Right kidney (tissue), 1 donor: ENCODE measurements at regions not wholly inside any gene's neighbourhood (a gene's known extent, or its start where the extent isn't known, plus 50 kb on each side); places are given as distances from the start of the nearest gene placed in this dataset.
"Not testable (repeated sequence)": the region's sequence is repeated elsewhere in the genome, so short reads cannot be mapped to it uniquely, and the experiment has no call there.

Experiments
- DNase-seq: peaks from one replicate; pipeline ENCODE4 v3.0.0-alpha.2; 2016

DNA sequence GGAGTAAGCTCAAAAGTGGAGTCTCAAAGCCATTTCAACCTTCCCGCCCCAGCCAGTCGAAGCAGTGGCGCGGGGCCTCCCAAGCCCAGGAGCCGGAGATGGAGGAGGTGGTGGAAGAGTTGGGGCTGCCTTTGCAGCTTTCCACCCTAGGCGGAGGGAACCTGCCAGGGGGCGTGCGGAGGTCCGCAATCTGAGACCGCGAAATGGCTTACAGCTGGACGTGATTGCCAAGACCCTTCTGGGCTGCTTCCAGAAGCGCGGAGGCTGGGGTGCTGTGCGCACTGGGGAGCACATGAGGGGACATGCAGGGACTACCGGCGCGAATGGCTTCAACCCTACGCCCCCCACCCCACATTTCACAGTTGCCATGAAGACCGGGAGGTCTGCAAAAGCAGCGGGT lies 86.2 kb downstream of the PRR15 start:
- no peak for DNase-seq

DNA sequence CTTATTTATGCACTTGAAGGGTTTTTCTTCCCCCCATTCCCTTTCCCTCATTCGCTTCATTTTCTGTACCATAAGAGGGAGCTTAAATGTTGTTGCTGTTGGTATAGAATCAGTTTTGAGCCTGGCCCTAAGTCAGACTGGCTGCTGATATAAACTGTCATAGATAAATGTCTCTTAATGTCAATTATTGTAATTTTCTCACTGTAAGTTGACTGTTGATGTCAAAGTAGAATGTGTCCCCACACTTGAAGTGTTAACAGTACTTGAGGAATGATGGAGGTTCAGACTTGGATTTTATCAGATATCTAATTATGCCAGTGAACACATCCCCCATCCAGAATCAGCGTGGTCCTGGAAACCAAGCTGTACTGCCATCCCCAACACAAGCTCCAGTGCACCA lies 87.8 kb downstream of the PRR15 start:
- no peak for DNase-seq

DNA sequence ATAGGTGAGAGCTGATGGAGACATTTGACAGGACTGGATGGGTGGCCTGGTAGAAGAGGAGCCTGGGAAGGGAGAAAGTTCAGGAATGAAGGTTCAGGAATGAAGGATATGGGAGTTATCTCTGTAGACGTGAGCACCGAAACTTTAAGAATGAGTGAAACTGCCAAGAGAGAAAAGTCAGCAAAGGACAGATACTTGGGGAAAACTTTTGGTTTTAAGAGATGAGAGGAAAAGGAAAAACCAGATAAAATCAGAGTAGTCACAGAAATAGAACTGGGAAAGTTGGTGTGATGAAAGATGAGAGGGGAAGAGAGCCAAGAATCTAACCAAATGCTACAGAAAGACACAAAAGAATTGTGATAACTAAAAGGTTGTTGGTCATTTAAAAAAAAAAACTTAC lies 88.9 kb downstream of the PRR15 start:
- no peak for DNase-seq

DNA sequence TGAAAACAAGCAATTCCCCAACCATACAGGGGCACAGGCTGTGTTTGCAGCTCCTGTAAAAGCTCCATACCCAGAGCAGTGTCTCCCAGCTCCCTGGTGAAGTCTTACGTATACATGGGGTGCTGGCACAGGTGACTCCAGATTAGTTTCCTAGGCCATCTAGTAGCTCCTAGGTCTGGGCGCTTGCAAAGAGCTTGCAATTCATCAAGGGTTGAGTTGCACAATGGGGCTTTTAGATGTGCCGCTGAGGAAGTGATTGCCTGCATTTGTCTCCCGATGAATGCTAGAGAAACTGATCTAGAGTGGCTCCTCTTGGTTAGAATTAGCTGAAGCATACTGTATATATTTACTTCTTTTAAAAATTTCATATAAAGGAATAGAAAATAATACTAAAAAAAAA lies 90.7 kb downstream of the PRR15 start:
- DNase-seq, result not testable (repeated sequence)

DNA sequence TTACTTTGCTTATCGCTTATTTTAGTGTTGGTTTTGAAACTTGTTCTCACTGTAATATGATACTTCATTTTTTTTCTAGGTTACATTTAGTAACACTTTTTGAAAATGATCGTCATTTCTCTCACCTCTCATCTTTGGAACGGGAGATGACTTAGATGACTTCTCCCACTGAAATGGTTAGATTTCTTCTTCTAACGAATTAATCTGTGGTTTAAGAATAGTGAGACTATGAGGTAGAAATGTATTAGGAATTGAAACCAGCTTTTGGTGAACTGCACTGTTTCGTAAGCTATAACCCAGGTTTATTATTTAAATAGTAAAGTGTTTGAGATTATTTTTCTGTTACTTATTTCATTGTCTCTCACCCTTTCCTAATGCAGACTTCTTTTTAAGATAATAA lies 93.7 kb downstream of the PRR15 start:
- DNase-seq, result no peak

DNA sequence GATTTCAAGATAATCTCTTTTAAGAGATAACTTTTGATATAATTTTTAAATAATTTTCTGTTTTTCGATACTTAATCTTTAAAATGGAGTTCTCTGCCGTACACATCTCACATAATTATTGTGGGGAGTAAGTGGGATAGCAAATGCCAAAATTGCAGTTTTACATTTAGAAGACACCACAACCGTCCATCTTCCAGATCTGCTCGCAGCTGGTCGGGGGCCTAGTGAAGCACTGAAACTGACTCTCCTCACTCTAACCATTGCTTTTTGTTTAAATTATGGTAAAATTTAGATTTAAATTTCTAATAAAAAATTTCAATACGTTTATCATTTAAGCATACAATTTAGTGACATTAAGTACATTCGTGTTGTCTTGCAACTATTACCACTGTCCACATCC lies 94.2 kb downstream of the PRR15 start:
- no peak for DNase-seq

DNA sequence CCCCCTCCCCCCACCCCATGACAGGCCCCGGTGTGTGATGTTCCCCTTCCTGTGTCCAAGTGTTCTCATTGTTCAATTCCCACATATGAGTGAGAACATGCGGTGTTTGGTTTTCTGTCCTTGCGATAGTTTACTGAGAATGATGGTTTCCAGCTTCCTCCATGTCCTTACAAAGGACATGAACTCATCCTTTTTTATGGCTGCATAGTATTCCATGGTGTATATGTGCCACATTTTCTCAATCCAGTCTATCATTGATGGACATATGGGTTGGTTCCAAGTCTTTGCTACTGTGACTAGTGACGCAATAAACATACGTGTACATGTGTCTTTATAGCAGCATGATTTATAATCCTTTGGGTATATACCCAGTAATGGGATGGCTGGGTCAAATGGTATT lies 95.6 kb downstream of the PRR15 start:
- DNase-seq, result not testable (repeated sequence)

DNA sequence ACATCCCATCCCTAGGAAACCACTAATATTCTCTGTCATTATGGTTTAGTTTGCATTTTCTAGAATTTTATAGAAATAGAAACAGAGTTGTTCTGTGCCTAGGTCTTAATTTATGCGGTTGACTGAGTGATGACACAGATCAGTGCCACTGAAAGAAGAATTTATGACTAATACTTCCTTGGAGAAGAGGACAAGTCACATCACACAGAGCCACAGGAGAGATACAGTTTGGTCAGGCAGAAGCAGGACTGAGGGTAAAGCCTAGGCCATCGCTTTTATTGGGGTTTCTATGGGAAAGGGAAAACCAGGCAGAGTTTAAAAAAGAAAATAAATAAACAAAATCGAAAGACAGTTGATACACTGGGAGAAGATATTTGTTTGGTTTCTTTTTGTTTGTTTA lies 99.3 kb downstream of the PRR15 start:
- not testable (repeated sequence) for DNase-seq

DNA sequence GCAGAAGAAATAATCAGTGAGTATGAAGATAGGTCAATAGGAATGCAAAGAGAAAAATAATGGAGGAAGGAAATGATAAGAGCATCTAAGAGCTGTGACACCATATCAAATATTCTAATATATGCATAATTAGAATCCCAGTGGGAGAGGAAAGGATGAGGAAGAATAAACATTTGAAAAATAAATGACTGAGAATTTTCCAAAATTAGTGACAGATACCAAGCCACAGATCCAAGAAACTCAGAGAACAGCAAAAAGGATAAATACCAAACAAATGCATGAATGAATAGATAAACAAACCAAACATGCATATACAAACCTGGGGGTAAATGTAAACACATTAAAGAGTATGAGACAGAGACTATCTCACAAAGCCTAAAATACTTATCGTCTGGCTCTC lies 101.4 kb downstream of the PRR15 start:
- DNase-seq, result not testable (repeated sequence)

DNA sequence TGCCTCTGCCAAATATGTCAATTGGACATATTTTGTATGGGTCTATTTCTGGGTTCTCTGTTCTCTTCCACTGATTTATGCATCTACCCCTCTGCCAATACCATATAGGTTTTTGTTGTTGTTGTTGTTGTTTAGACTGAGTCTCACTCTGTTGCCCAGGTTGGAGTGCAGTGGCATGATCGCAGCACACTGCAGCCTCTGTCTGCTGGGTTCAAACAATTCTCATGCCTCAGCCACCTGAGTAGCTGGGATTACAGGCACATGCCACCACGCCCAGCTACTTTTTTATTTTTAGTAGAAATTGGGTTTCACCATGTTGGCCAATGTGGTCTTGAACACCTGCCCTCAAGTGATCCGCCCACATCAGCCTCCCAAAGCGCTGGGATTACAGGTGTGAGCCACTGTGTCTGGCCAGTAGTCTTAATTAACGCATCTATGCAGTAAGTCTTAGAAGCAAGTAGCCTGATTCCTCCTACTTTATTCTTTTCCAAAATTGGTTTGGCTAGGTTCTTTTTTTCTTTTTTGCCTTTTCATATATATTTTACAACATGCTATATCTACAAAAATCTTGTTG lies 103.5 kb downstream of the PRR15 start:
- not testable (repeated sequence) for DNase-seq

DNA sequence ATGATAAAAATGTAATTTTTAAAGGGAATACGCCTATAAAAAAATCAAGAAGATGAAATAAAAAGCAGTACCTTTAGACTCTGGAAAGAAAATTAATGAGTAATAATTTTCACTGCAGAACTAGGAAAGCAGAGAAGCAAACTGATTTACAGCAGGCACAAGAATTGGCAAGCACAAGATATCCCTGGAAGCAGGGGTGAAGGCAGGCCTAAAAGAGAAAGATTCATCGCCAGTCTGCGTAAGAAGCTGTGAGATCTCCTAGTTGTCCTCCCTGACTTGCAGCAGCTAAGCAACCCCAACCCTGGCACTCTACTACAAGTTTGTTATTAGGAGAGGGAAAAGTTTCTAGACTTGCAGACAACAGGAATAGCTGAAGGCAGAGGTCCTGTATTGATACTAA lies 107.7 kb downstream of the PRR15 start:
- not testable (repeated sequence) for DNase-seq

DNA sequence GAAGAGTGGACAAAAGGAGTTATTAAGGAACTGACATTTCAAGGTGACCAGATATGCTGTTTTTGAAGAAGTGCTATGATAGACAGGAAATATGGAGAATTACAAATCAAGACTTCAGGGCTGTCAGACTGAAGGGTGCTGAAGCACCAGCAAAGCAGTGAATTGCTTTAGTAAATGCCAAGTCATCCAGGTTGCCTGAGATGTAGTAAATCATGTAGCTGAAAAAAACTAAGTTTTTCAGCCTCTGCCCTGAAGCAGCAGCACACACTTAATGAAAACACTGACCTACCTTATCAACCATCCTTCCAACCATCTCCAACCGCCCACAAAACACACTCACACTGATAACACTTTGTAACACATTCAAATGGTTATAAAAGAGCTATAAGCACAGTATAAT lies 110.0 kb downstream of the PRR15 start:
- not testable (repeated sequence) for DNase-seq

DNA sequence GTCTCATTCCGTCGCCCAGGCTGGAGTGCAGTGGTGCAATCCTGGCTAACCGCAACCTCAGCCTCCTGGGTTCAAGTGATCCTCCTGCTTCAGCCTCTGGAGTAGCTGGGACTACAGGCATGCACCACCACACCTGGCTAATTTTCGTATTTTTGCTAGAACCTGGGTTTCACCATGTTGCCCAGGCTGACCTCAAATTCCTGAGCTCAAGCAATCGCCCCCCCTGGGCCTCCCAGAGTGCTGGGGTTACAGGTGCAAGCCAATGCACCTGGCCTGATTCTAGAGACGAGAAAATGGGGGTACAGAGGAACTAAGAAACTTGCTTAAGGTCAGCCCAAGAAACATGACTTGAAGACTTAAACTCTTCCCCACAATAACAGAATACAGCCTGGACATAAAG lies 111.0 kb downstream of the PRR15 start:
- DNase-seq, result not testable (repeated sequence)

DNA sequence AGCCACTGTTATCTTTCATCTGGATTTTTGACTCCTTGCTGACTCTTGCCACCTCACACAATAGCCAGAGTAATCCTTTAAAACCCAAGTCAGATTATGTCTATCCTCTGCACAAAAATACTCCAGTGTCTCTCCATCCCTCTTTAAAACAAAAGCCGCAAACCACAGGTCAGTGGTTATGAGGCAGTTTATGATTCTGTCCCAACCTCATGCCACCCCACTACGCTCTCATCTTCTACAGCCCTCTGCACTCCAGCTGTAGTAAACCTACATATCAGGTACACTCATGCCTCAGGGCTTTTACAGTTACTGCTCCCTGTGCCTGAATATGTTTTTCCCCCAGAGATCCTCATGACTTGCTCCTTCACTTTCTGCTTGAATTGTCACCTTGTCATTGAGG lies 113.6 kb downstream of the PRR15 start:
- DNase-seq, result not testable (repeated sequence)

DNA sequence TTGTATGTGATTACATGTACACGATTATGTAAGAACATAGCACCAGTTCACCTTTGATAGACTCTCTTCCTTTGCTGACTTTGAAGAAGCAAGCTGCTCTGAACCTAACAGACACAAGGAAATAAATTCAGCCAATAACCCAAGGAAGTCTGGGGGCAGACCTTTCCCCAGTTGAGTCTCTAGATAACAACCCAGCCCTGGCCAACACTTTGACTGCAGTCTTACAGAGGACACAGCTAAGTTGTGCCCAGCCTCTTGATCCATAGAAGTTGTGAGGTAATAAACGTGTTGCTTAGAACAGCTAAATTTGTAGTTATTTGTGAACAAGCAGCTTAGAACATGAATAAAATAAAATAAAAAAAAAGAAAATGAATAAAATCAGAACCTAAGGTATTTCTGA lies 116.3 kb downstream of the PRR15 start:
- DNase-seq, result not testable (repeated sequence)

DNA sequence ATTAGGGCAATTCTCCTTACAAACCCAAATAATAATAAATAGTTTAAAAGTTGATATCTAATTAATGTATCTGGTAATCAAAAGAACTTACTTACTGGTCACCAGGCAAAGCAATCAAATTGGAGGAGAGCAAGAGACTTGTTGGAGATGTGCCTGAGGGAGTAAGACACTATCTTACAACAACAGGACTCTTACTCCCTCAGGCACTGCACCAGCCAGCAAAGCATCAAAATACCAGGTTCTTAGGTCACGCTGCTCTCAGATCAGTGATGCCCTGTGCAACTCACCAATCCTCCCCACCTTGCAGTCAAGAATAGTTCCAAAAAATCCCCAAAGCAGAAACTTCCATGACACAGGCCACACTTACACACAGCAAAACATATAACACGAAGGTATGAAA lies 117.0 kb downstream of the PRR15 start:
- DNase-seq, result not testable (repeated sequence)

DNA sequence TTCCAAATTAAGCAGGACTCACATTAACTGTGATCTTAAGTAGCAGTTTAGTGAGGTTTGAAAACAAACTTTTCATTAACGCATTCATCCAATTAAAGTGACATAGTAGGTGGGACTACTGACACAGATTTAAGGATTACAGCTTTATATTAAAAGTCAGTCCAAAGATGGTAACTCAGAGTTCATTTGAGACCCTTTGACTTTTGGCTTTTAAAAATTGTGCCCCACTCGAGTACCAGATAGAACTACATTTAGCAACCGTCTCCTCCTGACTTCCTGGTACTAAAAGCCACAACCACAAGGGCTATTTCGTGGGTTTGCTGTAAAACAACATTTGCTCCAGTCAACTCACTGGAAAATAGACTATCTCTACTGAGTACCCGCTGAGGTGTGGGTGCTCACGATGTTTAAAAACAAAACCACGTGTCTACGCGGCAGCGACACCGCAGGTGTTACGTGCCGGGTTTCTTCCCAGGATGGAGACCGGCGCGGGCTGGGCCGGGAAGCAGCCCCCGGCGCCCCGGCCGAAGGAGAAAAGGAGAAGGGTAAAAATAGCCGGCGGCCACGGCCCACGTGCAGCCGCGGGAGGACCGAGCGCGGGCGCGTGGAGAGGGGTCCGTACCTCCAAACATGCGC lies 120.6 kb downstream of the PRR15 start:
- DNase-seq, result peak; percentile 5

DNA sequence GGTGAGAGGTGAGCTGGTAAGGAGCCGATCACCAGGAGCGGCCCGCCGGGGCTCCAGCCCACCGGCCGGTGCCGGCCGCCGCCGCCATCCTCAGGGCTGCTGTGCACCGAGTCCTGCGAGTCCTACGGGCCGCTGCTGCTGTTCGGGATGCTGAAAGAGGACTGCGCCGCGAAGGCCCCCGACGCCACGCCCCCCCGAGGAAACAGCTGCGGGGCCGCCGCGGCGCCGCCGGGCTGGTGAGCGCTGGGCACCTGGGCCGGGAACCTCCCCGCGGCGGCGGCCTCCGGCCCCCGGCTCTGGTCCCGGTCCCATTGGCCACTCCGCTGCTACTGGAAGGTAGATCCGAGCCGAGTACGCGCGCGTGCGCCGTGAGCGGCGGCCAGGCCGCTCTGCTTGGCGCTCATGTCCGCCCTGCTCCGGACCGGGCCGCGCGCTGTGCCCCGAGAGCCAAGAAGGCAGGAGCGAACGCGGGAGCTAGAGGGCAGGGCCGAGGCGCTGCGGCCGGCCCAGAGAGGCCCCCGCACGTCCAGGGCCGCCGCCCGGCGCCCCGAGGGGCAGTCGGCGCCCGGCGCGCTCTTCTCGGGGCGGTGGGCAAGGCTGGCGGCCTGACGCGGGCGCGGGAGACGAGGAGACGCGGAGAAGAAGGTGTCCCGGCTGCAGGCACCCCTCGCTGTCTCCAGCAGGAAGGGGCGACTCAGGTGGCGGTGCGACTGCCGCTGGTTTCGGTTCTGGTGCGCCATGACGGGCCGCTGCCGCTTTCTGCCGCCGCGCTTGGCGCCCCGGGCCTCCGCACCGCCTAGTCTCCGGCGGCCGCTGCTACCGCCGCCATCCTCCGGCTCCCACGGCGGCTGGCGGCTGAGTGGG lies 121.3 kb upstream of the WIPF3 start:
- DNase-seq, result peak; percentile 95

DNA sequence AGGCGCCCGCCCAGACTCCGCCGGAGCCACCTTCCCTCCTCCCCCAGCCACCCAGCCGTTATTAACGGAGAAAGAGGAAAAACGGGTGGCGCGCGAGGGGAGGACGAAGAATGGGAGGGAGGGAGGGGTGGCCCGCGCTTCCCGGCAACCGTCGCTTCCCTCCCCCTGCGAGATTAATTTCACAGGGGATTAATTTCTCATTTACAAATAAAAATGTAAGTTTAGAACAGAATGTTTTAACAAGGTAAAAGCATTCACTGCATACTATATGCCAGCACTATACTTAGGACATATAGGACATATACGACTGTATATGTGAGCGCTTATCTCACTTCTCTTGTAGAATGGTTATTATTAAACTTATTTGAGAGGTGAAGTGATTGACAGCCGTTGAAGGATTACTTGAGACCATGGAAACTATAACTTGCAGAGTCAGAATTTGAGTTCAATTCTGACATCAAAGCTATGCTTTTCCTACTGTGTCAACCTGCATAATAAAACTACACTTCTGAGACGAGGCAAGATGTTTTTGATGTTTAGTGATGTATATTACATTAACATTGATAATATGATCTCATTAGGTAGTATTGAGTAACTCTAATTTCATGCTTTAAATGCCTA lies 120.5 kb upstream of the WIPF3 start:
- peak; percentile 40 for DNase-seq

DNA sequence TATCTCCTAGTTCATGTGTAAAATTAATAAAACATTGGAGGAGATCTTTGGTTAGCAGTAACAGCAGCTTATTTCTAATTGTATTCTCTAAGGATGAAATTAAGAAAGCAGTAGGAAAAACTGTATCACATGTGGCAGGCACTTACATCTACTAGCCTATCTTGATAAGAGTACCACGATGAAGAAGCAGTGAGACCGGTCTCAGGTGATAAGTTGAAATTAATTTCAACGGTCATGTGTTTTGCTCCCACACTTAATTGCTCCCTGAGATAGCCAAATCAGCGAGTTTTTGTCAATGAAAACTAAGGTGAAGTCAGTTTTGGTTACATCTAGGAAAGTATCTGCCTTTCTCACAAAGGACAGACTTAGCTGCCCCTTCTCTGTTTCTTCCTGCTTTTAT lies 115.8 kb upstream of the WIPF3 start:
- not testable (repeated sequence) for DNase-seq

DNA sequence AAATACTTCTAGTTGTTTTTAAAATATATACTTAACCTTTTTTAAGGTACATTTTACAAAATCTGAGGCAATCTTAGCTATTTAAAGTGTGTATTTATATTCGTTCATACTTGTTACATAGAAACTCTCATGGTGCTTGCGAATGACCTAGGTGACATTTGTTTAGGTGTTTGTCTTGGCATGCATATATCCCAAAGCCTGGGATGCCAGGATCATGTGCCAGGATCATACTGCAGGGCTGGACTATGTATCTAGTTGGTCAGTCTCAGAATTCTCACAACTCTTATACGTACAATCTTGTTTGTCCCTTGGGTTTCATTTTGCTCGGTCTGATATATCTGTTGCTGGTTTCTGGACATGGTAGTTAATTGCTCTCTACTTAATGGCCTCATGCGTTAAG lies 109.9 kb upstream of the WIPF3 start:
- DNase-seq, result not testable (repeated sequence)

DNA sequence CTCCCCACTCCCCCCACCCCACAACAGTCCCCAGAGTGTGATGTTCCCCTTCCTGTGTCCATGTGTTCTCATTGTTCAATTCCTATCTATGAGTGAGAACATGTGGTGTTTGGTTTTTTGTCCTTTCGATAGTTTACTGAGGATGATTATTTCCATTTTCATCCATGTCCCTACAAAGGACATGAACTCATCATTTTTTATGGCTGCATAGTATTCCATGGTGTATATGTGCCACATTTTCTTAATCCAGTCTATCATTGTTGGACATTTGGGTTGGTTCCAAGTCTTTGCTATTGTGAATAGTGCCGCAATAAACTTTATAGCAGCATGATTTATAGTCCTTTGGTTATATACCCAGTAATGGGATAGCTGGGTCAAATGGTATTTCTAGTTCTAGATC lies 106.6 kb upstream of the WIPF3 start:
- DNase-seq, result not testable (repeated sequence)

DNA sequence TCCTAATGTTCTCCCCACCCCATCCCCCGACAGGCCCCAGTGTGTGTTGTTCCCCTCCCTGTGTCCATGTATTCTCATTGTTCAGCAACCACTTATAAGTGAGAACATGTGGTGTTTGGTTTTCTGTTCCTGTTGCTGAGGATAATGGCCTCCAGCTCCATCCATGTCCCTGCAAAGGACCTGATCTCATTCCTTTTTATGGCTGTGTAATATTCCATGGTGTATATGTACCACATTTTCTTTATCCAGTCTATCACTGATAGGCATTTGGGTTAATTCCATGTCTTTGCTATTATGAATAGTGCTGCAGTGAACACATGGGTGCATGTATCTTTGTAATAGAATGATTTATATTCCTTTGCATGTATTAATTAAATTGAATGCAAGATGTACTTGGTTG lies 104.8 kb upstream of the WIPF3 start:
- DNase-seq, result not testable (repeated sequence)
